Neural cell (in vitro differentiated cells): ENCODE measurements at regions not wholly inside any gene's neighbourhood (a gene's known extent, or its start where the extent isn't known, plus 50 kb on each side); places are given as distances from the start of the nearest gene placed in this dataset.

Experiments
- H2AFZ ChIP-seq: fragments of 200-600, 300-800 bp; sonication (generic), shearing (Covaris generic); 2 replicates; pipeline ENCODE4 v1.6.0; 2014; ENCODE audit warnings: low read depth, mild to moderate bottlenecking, antibody characterized with exemption, low read length, moderate library complexity
- H3F3A ChIP-seq: fragments of 200-600 bp; shearing (Covaris generic); 2 replicates; pipeline ENCODE4 v1.6.1; 2016; ENCODE audit warnings: mild to moderate bottlenecking, moderate library complexity, mixed read lengths, antibody characterized with exemption, low read length; ENCODE audit not compliant: insufficient read depth, poor library complexity, severe bottlenecking
- H3K27ac ChIP-seq: fragments of 200-600, 300-800 bp; sonication (generic), shearing (Covaris generic); 2 replicates; pipeline ENCODE4 v1.5.1; 2014; ENCODE audit warnings: mild to moderate bottlenecking, low read length, moderate library complexity
- H3K27me3 ChIP-seq: fragments of 300-800, 200-600 bp; sonication (generic), shearing (Covaris generic); 2 replicates; pipeline ENCODE4 v1.6.0; 2014; ENCODE audit warnings: mild to moderate bottlenecking, low read depth, low read length, moderate library complexity; ENCODE audit not compliant: insufficient read depth
- H3K36me3 ChIP-seq: fragments of 300-800, 200-600 bp; sonication (generic), shearing (Covaris generic); 2 replicates; pipeline ENCODE4 v1.5.1; 2014; ENCODE audit warnings: mild to moderate bottlenecking, antibody characterized with exemption, low read length, moderate library complexity; ENCODE audit not compliant: insufficient read depth
- H3K4me2 ChIP-seq: fragments of 300-800, 200-600 bp; sonication (generic), shearing (Covaris generic); 2 replicates; pipeline ENCODE4 v1.6.0; 2014; ENCODE audit warnings: mild to moderate bottlenecking, low read length
- H3K4me3 ChIP-seq: fragments of 300-800, 200-600 bp; sonication (generic), shearing (Covaris generic); 2 replicates; pipeline ENCODE4 v1.5.1; 2014; ENCODE audit warnings: mild to moderate bottlenecking, low read length, moderate library complexity
- H3K79me2 ChIP-seq: fragments of 200-600 bp; shearing (Covaris generic); replicated peaks from 2 replicates; pipeline ENCODE4 v1.6.0; 2014; ENCODE audit warnings: mild to moderate bottlenecking, low read length, moderate library complexity; ENCODE audit not compliant: insufficient read depth
- H3K9ac ChIP-seq: fragments of 300-800, 200-600 bp; sonication (generic), shearing (Covaris generic); 2 replicates; pipeline ENCODE4 v1.6.1; 2016; ENCODE audit warnings: mild to moderate bottlenecking, low read length, mixed read lengths
- H3K9me2 ChIP-seq: fragments of 200-600 bp; shearing (Covaris generic); 2 replicates; pipeline ENCODE4 v1.6.1; 2016; ENCODE audit warnings: mild to moderate bottlenecking, low read length, mixed read lengths; ENCODE audit not compliant: insufficient read depth
- H3K9me3 ChIP-seq: fragments of 200-600, 300-800 bp; sonication (generic), shearing (Covaris generic); 2 replicates; pipeline ENCODE4 v1.6.1; 2016; ENCODE audit warnings: mild to moderate bottlenecking, mixed run types, low read length, moderate library complexity, mixed read lengths
- H4K20me1 ChIP-seq: fragments of 200-600 bp; shearing (Covaris generic); 2 replicates; pipeline ENCODE4 v1.6.1; 2016; ENCODE audit warnings: mild to moderate bottlenecking, mixed run types; ENCODE audit not compliant: insufficient read depth
- CTCF ChIP-seq: fragments of 450-650 bp; IDR thresholded peaks from 2 replicates; pipeline ENCODE4 v1.5.1; 2014; ENCODE audit warnings: antibody characterized with exemption, mild to moderate bottlenecking, moderate library complexity; ENCODE audit not compliant: poor library complexity, severe bottlenecking
- EP300 ChIP-seq: fragments of 450-650 bp; conservative IDR thresholded peaks from 2 replicates; pipeline ENCODE4 v1.6.1; 2014; ENCODE audit warnings: antibody characterized with exemption, mild to moderate bottlenecking, moderate library complexity; ENCODE audit not compliant: poor library complexity, severe bottlenecking
- EZH2 ChIP-seq: fragments of 200-600, 300-800 bp; shearing (Covaris generic), sonication (generic); IDR thresholded peaks from 2 replicates; pipeline ENCODE4 v1.6.1; 2014; ENCODE audit warnings: antibody characterized with exemption, low read length, borderline replicate concordance, mild to moderate bottlenecking; ENCODE audit not compliant: insufficient read depth, poor library complexity, severe bottlenecking
- MXI1 ChIP-seq: fragments of 450-650 bp; conservative IDR thresholded peaks from 2 replicates; pipeline ENCODE4 v1.6.1; 2014; ENCODE audit warnings: antibody characterized with exemption, mild to moderate bottlenecking; ENCODE audit not compliant: poor library complexity, severe bottlenecking
- POLR2AphosphoS5 ChIP-seq: IDR thresholded peaks from 2 replicates; pipeline ENCODE4 v1.6.1; 2012
- RAD21 ChIP-seq: fragments of 450-650 bp; conservative IDR thresholded peaks from 2 replicates; pipeline ENCODE4 v1.6.1; 2014; ENCODE audit warnings: antibody characterized with exemption, mild to moderate bottlenecking, moderate library complexity
- REST ChIP-seq: IDR thresholded peaks from 2 replicates; pipeline ENCODE4 v1.6.1; 2012; ENCODE audit warnings: borderline replicate concordance
- SMC3 ChIP-seq: fragments of 450-650 bp; conservative IDR thresholded peaks from 2 replicates; pipeline ENCODE4 v1.6.1; 2014; ENCODE audit warnings: antibody characterized with exemption, mild to moderate bottlenecking, moderate library complexity; ENCODE audit not compliant: poor library complexity
- TAF1 ChIP-seq: IDR thresholded peaks from 2 replicates; pipeline ENCODE4 v1.6.1; 2012; ENCODE audit warnings: low read depth

GRCh38 chrX:6793000-6793399, 258.1 kb upstream of the VCX3A start:
- no peak overlapping the region for H2AFZ ChIP-seq
- H3K27ac ChIP-seq: no peak overlapping the region
- no peak overlapping the region for H3K4me3 ChIP-seq
- H3K4me2 ChIP-seq: no peak overlapping the region
- H4K20me1 ChIP-seq: no peaks in the 10 kb centered on the region
- H3K79me2 ChIP-seq: no peaks in the 10 kb centered on the region
- no peaks in the 10 kb centered on the region for H3K27me3 ChIP-seq
- H3K9ac ChIP-seq: no peak overlapping the region
- TF ChIP-seq TAF1 (no peak), RAD21 (no peak), POLR2AphosphoS5 (no peak), EZH2 (no peak), SMC3 (no peak), MXI1 (no peak), REST (no peak), EP300 (no peak), CTCF (no peak)
- no peaks in the 10 kb centered on the region for H3K36me3 ChIP-seq
- no peaks in the 10 kb centered on the region for H3K9me3 ChIP-seq
- H3F3A ChIP-seq: no peaks in the 10 kb centered on the region
- H3K9me2 ChIP-seq: no peaks in the 10 kb centered on the region

- H4K20me1 ChIP-seq: no peaks in the 10 kb centered on the region
- H3K4me2 ChIP-seq: no peak overlapping the region
- H3K27ac ChIP-seq: no peak overlapping the region
- H3K36me3 ChIP-seq: no peaks in the 10 kb centered on the region
- TF ChIP-seq POLR2AphosphoS5: no peak
- TF ChIP-seq RAD21: no peak
- no peak for TF ChIP-seq TAF1
- no peak for TF ChIP-seq REST
- no peak for TF ChIP-seq CTCF
- TF ChIP-seq MXI1: no peak
- no peak for TF ChIP-seq EP300
- TF ChIP-seq EZH2: no peak
- TF ChIP-seq SMC3: no peak
- no peaks in the 10 kb centered on the region for H3F3A ChIP-seq
- H3K79me2 ChIP-seq: no peaks in the 10 kb centered on the region
- no peaks in the 10 kb centered on the region for H3K9me3 ChIP-seq
- no peak overlapping the region for H3K9ac ChIP-seq
- no peak overlapping the region for H2AFZ ChIP-seq
- no peaks in the 10 kb centered on the region for H3K27me3 ChIP-seq
- H3K4me3 ChIP-seq: no peak overlapping the region
- H3K9me2 ChIP-seq: no peaks in the 10 kb centered on the region
Measured at GRCh38 chrX:6783912-6784311, 249.0 kb upstream of the VCX3A start.
